ENCODE measurements at regions not wholly inside any gene's neighbourhood (a gene's known extent, or its start where the extent isn't known, plus 50 kb on each side); places are given as distances from the start of the nearest gene placed in this dataset.
"Not testable (repeated sequence)": the region's sequence is repeated elsewhere in the genome, so short reads cannot be mapped to it uniquely, and the experiment has no call there.

- DNase-seq (ENCODE audit: low read depth): no peak
Observed at GRCh38 chr10:33781606-33782395, 447.3 kb upstream of the NRP1 start.

DNA sequence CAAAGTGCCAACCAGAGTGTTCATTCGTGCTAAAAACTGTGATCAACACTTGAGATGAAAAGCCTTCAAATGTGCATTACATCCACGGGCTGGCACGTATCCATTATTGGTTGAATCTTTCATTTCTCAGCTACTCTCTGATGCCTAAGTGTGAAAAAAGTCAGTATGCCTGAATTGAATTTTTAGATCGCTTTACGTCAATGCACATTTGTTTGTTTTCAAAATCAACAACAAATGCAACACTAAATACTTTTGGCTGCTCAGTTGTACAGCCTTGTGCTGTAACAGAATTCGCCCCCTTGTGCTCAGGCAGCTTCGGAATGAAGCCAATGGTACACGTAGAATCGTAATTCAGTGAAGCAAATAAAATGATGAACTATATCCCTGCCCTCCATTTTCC lies 446.5 kb upstream of the NRP1 start:
- DNase-seq (ENCODE audit: low read depth): no peak

GRCh38 chr10:33777223-33777622 lies 442.8 kb upstream of the NRP1 start:
- no peak for DNase-seq (ENCODE audit: low read depth)

DNA sequence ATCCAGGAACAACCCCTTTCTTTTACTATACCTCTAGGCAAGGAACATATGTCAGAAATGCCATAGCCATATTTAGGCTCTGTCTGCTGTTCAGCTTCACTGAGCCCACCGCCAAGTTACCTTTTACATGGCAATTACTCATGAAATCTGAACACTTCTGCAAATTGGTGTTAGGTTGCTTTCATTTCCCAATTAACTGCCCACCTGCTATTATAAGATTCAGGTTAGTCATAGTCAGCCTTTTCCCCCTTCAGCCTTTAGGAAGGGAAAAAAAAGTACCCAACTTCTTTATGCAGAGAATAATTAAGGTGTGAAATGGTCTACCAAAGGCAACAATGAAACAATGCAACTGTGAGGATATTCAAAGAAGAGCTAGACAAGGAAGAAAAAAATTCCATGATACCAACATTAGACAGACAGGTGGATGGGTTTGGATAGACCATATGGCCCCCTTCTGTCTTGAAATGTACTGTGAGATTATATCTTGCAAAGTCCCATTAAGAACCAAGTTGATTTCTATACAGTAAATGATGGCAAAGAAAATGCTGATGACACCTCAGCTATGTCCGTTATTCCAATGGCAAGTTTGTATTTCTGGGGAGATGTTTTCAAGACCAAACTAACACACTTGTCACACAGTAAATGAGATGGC lies 442.1 kb upstream of the NRP1 start:
- DNase-seq (ENCODE audit: low read depth): no peak

- no peak for DNase-seq (ENCODE audit: low read depth)
Observed at GRCh38 chr10:33774857-33775256, 440.4 kb upstream of the NRP1 start.

GRCh38 chr10:33773886-33774480 lies 439.5 kb upstream of the NRP1 start:
- DNase-seq (ENCODE audit: low read depth): no peak

DNA sequence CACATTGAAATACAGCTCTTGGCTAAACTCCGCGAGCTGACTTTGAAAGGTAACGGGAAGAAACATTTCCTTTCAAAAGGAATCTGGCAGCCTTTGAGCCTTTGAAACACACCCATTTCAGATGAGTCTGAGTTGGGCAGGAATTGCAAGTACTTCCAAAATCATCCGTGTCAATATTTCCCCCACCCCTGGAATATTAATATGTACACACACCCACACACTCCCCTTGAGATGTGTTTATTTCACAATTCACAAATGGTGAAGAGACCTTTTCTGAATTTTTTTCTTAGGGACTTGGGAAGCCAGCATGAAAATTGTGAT lies 438.7 kb upstream of the NRP1 start:
- DNase-seq (ENCODE audit: low read depth): no peak

DNA sequence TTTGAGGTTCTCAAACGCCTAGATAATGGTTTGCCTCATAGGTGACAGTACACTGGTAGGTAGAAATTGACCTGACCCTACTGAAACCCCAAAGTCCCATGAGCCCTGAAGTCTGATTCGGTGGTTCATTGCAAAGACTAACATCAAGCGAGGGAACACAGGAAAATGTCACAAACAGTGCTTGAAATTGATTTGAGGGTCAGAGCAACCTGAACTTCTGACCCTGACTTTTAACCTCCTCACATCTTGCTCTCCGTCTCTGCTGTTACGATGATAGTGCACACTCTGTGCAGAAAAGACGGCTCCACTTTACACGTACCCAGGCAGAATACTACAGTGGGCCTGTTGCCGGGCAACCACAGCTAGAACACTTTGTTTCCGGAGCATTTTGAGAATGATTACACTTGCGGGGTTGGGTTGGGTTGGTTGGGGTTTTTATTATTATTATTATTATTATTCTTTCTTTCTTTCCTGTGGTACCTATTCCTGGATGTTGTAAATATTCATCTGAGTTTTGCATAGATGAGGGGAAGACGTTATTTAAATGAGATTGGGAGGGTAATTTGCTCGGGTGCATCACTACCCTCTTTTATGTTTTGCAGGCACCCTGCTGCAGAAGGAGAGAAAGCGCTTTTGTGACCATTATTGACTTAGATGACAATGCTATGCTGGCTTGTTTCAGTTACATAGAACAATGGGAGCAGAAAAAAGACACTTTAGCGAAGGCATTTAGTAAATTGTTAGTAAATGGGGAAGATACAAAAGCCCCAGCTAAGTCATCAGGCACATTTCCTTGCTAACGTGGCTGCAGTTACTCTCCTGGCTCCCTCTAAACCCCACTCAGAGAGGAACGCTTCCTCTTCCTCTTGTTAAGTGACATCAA lies 438.1 kb upstream of the NRP1 start:
- no peak for DNase-seq (ENCODE audit: low read depth)

DNA sequence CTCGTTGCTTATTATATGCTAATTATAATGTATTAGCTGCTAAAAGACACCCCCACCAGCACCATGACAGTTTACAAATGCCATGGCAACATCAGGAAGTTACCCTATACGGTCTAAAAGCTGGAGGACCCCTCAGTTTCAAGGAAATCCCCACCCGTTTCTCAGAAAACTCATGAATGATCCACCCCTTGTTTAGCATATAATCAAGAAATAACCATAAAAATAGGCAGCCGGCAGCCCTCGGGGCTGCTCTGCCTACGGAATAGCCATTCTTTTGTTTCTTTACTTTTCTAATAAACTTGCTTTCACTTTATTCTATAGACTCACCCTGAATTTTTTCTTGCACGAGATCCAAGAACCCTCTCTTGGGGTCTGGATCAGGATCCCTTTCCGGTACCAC lies 437.4 kb upstream of the NRP1 start:
- DNase-seq (ENCODE audit: low read depth): not testable (repeated sequence)

DNA sequence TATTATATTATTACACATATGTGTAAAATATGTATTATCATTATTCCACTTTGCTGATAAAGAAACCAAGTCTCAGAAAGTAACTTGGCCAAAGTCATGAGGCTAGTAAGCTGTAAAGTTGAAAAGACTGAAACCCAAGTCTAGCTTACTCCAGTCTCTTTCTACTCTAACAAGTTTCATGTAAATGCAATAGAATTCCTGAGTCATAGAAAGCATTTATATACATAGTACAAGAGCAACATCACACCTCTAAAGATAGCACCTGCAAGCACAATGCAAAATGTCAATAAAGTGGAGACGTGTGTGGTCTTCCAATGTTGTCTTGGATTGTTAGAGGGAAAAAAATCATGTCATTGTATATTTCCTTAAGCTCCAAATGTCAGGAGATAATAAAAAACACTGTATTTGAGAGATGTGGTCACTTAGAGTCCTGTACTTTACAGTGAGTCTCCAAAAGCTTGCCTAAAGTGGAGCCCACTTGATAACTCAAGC lies 430.3 kb upstream of the NRP1 start:
- no peak for DNase-seq (ENCODE audit: low read depth)

DNA sequence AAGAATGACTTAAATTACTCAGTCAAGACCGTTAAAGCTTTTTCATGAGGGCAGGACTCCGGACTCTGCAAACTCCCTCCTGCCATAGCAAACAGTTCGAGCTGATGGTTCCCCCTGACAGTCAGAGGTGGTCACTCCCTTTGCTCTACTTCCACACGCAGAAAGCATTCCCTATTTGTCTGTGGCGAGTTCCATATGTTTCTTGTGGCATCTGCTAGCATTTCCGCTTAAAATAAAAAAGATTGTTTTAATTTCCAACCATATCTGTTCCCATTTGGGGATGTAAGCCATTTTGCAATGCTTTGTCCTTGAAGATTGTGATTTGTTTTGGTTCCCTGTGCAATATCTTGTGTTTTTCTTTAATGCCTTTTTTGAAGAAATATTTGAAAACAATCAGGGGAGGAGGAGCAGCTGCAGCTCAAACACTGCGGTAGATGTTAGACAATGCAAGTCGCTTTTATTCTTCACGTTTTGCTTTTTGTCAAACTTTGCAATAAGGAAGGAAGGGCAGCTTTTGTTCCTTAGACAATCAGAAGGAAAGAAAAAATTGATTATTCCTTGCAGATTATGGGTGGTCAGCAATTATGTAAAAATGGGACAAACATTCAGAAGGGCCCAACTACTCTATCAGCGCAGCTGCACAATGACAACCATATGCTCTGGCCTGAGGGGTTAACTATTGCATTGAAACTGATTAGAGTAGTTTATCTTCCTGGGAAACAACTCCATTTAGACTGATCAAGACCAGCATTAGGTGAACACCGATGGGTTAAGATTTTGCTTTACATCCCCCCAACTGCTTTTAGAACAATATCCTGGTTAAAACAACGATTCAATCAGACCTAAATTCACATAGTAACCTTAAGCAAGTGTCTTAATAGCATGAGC lies 425.8 kb upstream of the NRP1 start:
- no peak for DNase-seq (ENCODE audit: low read depth)

DNA sequence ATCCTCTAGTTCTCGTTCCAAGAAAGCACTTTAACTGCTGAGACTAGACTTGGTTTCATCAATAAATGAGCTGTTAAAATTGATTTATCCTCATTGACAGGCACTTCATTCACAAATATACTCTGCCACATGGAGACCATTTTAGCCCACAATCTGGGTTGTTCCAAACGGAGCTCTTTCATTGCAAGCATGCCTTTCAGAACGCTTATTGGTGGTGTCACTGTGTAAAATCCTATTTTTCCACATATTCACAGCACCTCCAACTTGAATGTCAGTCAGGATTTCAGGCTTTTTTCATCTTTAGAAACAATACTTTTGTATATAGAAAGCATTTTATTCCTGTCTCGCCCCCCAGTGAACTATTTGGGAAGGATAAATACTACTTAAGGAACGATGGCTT lies 424.7 kb upstream of the NRP1 start:
- DNase-seq (ENCODE audit: low read depth): no peak

GRCh38 chr10:33758299-33758698 lies 423.8 kb upstream of the NRP1 start:
- no peak for DNase-seq (ENCODE audit: low read depth)

- no peak for DNase-seq (ENCODE audit: low read depth)
Observed at GRCh38 chr10:33754052-33754451, 419.6 kb upstream of the NRP1 start.

DNA sequence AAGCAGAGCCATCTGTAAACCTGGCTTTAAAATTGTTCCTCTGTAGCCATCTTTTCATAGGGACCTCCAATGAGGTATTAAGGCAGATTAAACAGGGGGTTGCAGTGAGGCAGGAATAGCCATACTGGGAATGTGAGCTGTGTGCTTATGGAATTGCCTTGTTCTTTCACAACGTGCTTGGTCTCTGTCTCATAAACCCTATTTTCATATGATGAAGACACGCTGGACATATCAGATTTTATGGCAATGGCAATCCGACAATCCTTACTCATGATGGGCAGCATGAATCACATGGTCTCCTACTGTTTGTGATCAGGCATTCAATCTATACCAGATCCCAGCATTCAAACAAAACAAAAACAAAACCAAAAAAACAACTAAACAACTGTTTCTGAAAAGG lies 418.9 kb upstream of the NRP1 start:
- DNase-seq (ENCODE audit: low read depth): no peak

- no peak for DNase-seq (ENCODE audit: low read depth)
Observed at GRCh38 chr10:33749790-33750189, 415.3 kb upstream of the NRP1 start.

- no peak for DNase-seq (ENCODE audit: low read depth)
Observed at GRCh38 chr10:33749067-33749735, 414.7 kb upstream of the NRP1 start.

DNA sequence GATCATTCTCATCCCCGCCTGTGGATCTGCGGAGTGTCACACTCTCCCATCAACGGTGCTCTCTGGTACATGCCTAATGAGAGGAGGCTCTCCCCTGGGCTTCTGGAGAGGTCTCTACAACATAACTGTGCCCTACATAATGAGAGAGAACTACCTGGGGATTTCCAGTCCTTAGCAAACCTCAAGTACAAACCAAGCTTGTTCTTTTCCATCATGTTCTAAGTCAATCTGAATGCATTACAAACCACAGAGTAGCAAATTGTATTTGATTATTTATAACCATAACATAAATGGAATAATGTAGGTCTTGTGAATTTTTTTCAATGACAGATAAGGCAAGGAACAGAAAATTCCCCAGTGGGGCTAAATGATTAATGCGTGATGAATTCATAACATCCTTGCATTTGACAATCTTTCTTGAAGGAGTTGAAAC lies 412.4 kb upstream of the NRP1 start:
- DNase-seq (ENCODE audit: low read depth): peak; percentile 7

DNA sequence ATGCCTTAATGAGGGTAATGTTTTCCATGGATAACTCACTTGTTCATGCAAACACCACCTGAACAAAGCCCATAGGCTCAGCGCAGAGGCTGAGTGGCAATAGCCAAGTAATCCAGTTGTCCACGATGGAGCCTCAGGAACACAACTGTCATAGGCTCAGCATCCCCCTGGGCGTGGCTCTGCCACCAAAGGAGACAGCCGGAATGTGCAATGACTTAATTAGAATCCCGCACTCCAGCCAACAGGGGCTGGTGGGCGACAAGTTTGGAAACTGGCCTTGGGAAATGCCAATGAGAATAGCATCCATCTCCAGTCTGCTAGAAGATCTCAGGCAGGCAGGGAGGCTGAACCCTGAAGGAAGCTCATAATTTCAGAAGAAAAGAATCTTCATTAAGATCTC lies 411.7 kb upstream of the NRP1 start:
- no peak for DNase-seq (ENCODE audit: low read depth)

DNA sequence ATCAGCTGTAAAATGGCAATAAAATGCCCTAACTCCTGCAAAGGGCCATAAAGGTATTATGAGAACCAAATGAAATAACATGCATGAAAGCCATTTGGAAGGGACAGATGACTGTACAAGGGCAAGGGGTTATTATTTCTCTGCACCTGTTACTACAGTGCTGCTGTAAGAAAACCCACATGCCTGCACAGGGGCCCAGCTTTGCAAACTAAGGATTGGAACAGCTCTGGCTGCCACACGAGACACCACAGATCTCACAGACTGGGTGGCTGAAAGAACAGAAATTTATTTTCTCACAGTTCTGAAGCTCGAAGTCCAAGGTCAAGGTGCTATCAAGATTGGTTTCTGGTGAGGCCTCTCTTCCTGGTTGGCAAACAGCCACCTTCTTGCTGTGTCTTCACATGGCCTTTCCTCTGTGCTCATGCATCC lies 409.0 kb upstream of the NRP1 start:
- no peak for DNase-seq (ENCODE audit: low read depth)

DNA sequence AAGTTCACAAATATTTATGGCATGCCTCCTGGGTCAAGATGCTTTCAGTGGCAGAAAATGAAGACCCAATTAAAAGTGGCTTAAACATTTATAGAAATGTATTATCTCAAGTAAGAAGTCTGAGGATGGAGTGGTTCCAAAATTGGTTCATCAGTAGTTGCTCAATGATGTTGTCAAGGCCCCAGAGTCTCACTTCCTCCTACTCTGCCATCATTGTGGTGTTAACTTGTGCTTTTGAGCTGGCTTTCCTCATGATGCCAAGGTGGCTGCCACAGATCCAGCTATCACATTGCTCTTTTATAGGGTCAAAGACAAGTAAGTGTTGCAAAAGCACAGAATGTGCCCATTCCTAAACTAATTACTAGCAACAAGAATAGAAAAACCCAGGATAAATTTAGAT lies 404.6 kb upstream of the NRP1 start:
- no peak for DNase-seq (ENCODE audit: low read depth)
